GM12878 (cell line): ENCODE measurements at regions not wholly inside any gene's neighbourhood (a gene's known extent, or its start where the extent isn't known, plus 50 kb on each side); places are given as distances from the start of the nearest gene placed in this dataset.

ENCODE experiments used
- ATAC-seq: fragments of 200-7000 bp; cut with Tn5 transposase; 3 replicates; pipeline ENCODE4 v1.9.1; 2020; ENCODE audit warnings: mild to moderate bottlenecking, moderate library complexity
- BruUV-seq: library from RNA; stranded (reverse); fragments of 400-500 nt; replicated peaks from 2 replicates; lab custom pipeline; 2021; lab: Mats Ljungman, UMichigan
- CTCF ChIA-PET: fragments of 300-600 bp; sonication (Branson Sonifier 250); formaldehyde crosslinking; extraction: SDS; loops from one replicate; lab custom pipeline; 2021; ENCODE audit warnings: inconsistent platforms; lab: Yijun Ruan, JAX
- POLR2A ChIA-PET: fragments of 350-600 bp; formaldehyde crosslinking; extraction: SDS; loops from one replicate; lab custom pipeline; 2021; ENCODE audit warnings: inconsistent platforms; lab: Charles Lee
- RAD21 ChIA-PET: fragments of 300-600 bp; sonication (Branson Sonifier 250); formaldehyde crosslinking; loops from one replicate; lab custom pipeline; 2023; ENCODE audit warnings: antibody characterized with exemption; ENCODE audit not compliant: unreplicated experiment; lab: Charles Lee
- SMC1A ChIA-PET: fragments of 300-600 bp; sonication (Branson Sonifier 250); formaldehyde crosslinking; loops from one replicate; lab custom pipeline; 2023; ENCODE audit not compliant: unreplicated experiment, uncharacterized antibody; lab: Charles Lee
- DNase-seq: peaks from one replicate; pipeline ENCODE4 v3.0.0-alpha.2; 2011; ENCODE audit warnings: low read depth, low spot score
- FAIRE-seq: peaks from 3 replicates; lab custom pipeline; 2011; peaks lifted over from hg19 to GRCh38; lab: Jason Lieb, UNC
- H2AFZ ChIP-seq: 2 replicates; pipeline ENCODE4 v1.6.0; 2011; ENCODE audit warnings: low read depth, low read length, control low read depth; ENCODE audit not compliant: control insufficient read depth
- H3K27ac ChIP-seq: 2 replicates; pipeline ENCODE4 v1.5.1; 2011; ENCODE audit warnings: control low read depth; ENCODE audit not compliant: control insufficient read depth, insufficient read depth
- H3K27me3 ChIP-seq, 2 experiments: replicated peaks in 1 of 2; 2 replicates each; pipeline versions ENCODE4 v1.6.0 to v1.6.1; 2011; ENCODE audit warnings: low read length in 1 of 2; ENCODE audit not compliant: control insufficient read depth in 2 of 2, insufficient read depth in 2 of 2
- H3K36me3 ChIP-seq, 2 experiments: 2 replicates each; pipeline ENCODE4 v1.5.1; 2011; ENCODE audit warnings: low read length in 1 of 2; ENCODE audit not compliant: control insufficient read depth in 2 of 2, insufficient read depth in 2 of 2
- H3K4me1 ChIP-seq: 2 replicates; pipeline ENCODE4 v1.6.1; 2011; ENCODE audit warnings: mild to moderate bottlenecking, low read length, moderate library complexity, mixed read lengths; ENCODE audit not compliant: control insufficient read depth, insufficient read depth
- H3K4me2 ChIP-seq: 2 replicates; pipeline ENCODE4 v1.6.0; 2011; ENCODE audit warnings: control low read depth; ENCODE audit not compliant: control insufficient read depth, insufficient read depth
- H3K4me3 ChIP-seq: fragments of 200-600 bp; sonication (generic); 2 replicates; pipeline ENCODE4 v1.5.1; 2016
- H3K79me2 ChIP-seq: 2 replicates; pipeline ENCODE4 v1.6.0; 2011; ENCODE audit warnings: low read length; ENCODE audit not compliant: control insufficient read depth, insufficient read depth
- H3K9ac ChIP-seq: 2 replicates; pipeline ENCODE4 v1.8.0; 2011; ENCODE audit warnings: low read length, control low read depth, mixed read lengths; ENCODE audit not compliant: control insufficient read depth, insufficient read depth
- H3K9me3 ChIP-seq: replicated peaks from 3 replicates; pipeline ENCODE4 v1.5.1; 2011; ENCODE audit warnings: mild to moderate bottlenecking, low read length; ENCODE audit not compliant: control insufficient read depth, insufficient read depth
- H4K20me1 ChIP-seq: 2 replicates; pipeline ENCODE4 v1.6.0; 2011; ENCODE audit not compliant: control insufficient read depth, insufficient read depth
- BCL3 ChIP-seq: IDR thresholded peaks from 2 replicates; pipeline ENCODE4 v1.6.1; 2011; ENCODE audit warnings: borderline replicate concordance, low read depth, mild to moderate bottlenecking, moderate library complexity, low read length; ENCODE audit not compliant: insufficient read depth, poor library complexity, severe bottlenecking
- ETV6 ChIP-seq, 2 experiments: fragments of 450-650 bp in 1 of 2; IDR thresholded peaks in 1 of 2; conservative IDR thresholded peaks in 1 of 2; 2 replicates each; pipeline ENCODE4 v1.6.1; 2014; ENCODE audit warnings: antibody characterized with exemption in 1 of 2, borderline replicate concordance in 1 of 2, low read depth in 1 of 2, mild to moderate bottlenecking in 1 of 2, moderate library complexity in 1 of 2
- EZH2 ChIP-seq: IDR thresholded peaks from 2 replicates; pipeline ENCODE4 v1.6.1; 2012; ENCODE audit warnings: low read depth, mild to moderate bottlenecking, control low read depth, inconsistent platforms, low read length, borderline replicate concordance; ENCODE audit not compliant: control insufficient read depth
- HDGF ChIP-seq: fragments of 450-650 bp; IDR thresholded peaks from 2 replicates; pipeline ENCODE4 v1.6.1; 2016; ENCODE audit warnings: antibody characterized with exemption
- IKZF1 ChIP-seq: fragments of 450-650 bp; conservative IDR thresholded peaks from 2 replicates; pipeline ENCODE4 v1.6.1; 2017; ENCODE audit warnings: antibody characterized with exemption, mild to moderate bottlenecking
- IRF3 ChIP-seq: fragments of 450-650 bp; IDR thresholded peaks from 2 replicates; pipeline ENCODE4 v1.6.1; 2014; ENCODE audit warnings: mild to moderate bottlenecking
- IRF5 ChIP-seq: fragments of 450-650 bp; IDR thresholded peaks from 2 replicates; pipeline ENCODE4 v1.6.1; 2017; ENCODE audit warnings: borderline replicate concordance
- MAX ChIP-seq: IDR thresholded peaks from 2 replicates; pipeline ENCODE4 v1.6.1; 2012; ENCODE audit warnings: low read depth, low read length, improper control_type of control experiment
- NBN ChIP-seq: fragments of 450-650 bp; IDR thresholded peaks from 2 replicates; pipeline ENCODE4 v1.6.1; 2016
- PBX3 ChIP-seq: IDR thresholded peaks from 2 replicates; pipeline ENCODE4 v1.6.1; 2011; ENCODE audit warnings: mild to moderate bottlenecking, low read depth, low read length, moderate library complexity; ENCODE audit not compliant: insufficient replicate concordance
- SIN3A ChIP-seq: IDR thresholded peaks from 2 replicates; pipeline ENCODE4 v1.6.1; 2012; ENCODE audit warnings: low read depth, low read length, improper control_type of control experiment
- SMAD5 ChIP-seq: IDR thresholded peaks from 2 replicates; pipeline ENCODE4 v1.6.1; 2016; ENCODE audit warnings: antibody characterized with exemption, low read depth
- USF2 ChIP-seq: IDR thresholded peaks from 2 replicates; pipeline ENCODE4 v1.6.1; 2011; ENCODE audit warnings: low read depth, low read length, improper control_type of control experiment, borderline replicate concordance
- ZBTB33 ChIP-seq: fragments of 450-650 bp; IDR thresholded peaks from 2 replicates; pipeline ENCODE4 v1.6.1; 2017; ENCODE audit warnings: mild to moderate bottlenecking
- ZSCAN29 ChIP-seq: fragments of 450-650 bp; IDR thresholded peaks from 2 replicates; pipeline ENCODE4 v1.6.1; 2017; ENCODE audit warnings: mild to moderate bottlenecking, moderate library complexity
- WGBS: methylation state at CpG from one replicate; pipeline ENCODE4 v1.1.6; 2016; ENCODE audit warnings: low lambda C conversion rate; ENCODE audit not compliant: insufficient replicate concordance, insufficient coverage; ENCODE audit errors: missing lambda C conversion rate; 5-methylcytosine and 5-hydroxymethylcytosine counted together
- in situ Hi-C: fragments of 300-500 bp; cut with MboI; formaldehyde crosslinking; loops from 9 replicates; pipeline ENCODE4 v1.14.3; 2018; ENCODE audit warnings: mixed read lengths
- intact Hi-C: fragments of 100-400 bp; cut with micrococcal nuclease; formaldehyde crosslinking; loops from one replicate; pipeline ENCODE4 v1.14.2; 2022; ENCODE audit not compliant: unreplicated experiment

GRCh38 chr15:39118510-39118909 is 462.4 kb upstream of the THBS1 start:
- no peak overlapping the region for H3K27ac ChIP-seq
- no peak for ATAC-seq
- no peak for FAIRE-seq
- no peak overlapping the region for H3K4me3 ChIP-seq
- no peak overlapping the region for H2AFZ ChIP-seq
- H3K79me2 ChIP-seq, result no peaks in the 10 kb centered on the region
- ChIA-PET CTCF (no interaction called here), RAD21 (no interaction called here), POLR2A (no interaction called here), SMC1A (no interaction called here)
- no peaks in the 10 kb centered on the region for H3K4me1 ChIP-seq
- H4K20me1 ChIP-seq, result no peaks in the 10 kb centered on the region
- no peak overlapping the region for H3K4me2 ChIP-seq
- TF ChIP-seq ETV6 (conservative IDR thresholded peaks at IDR 0.05 in 1 of 2, IDR thresholded peaks at IDR 0.05 in 1 of 2; ENCODE audit: borderline replicate concordance in 1 of 2, low read depth in 1 of 2) (no peak), PBX3 (no peak), NBN (no peak), ZSCAN29 (no peak), EZH2 (no peak), IRF5 (no peak), BCL3 (no peak), HDGF (no peak), ZBTB33 (no peak), MAX (no peak), SIN3A (no peak), IRF3 (no peak), IKZF1 (no peak), SMAD5 (no peak), USF2 (no peak)
- no peak overlapping the region for H3K9ac ChIP-seq
- no peaks in the 10 kb centered on the region; the same call in 2 of the 3 replicates for H3K9me3 ChIP-seq
- intact Hi-C loops (loop anchor here (10.0 kb wide), 1 partner anchor 56 kb away; no protein-coding TSS in a partner anchor), in situ Hi-C loops (no loop called here)
- no peaks in the 10 kb centered on the region for H3K36me3 ChIP-seq
- WGBS, result 25% methylated on average over 2 of the region's 2 CpGs
- no TSS peak for BruUV-seq
- no peak for DNase-seq
- no peaks in the 10 kb centered on the region for H3K27me3 ChIP-seq
